ENCODE measurements at regions not wholly inside any gene's neighbourhood (a gene's known extent, or its start where the extent isn't known, plus 50 kb on each side); places are given as distances from the start of the nearest gene placed in this dataset.

DNA sequence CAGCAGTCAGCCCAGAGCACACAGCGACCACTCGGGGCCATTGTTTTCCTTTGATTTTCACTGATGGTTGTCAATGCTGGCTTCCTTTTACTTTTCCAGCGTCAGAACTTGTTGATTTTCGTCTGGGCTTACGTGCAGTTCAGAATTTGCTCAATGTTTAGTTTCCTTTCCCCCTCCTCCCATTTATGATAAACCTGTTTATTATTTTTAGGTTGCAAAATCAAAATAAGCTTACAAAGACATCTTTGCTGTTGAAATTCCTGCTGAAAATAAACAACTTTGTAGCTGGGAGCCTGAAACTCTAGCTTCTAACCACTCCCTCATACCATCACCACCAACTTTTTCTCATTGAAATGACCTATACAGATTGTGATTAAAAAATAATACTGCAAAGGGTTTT is 83.1 kb upstream of the LYZL1 start:
- Histone ChIP-seq H2AFZ (ENCODE audit: low read depth, low read length) (no peak overlapping the region), H3K4me3 (no peak overlapping the region), H3K36me3 (ENCODE audit: control insufficient read depth, insufficient read depth, low read length) (no peaks in the 10 kb centered on the region), H3K4me1 (replicated peaks in 1 of 2; ENCODE audit: control insufficient read depth in 2 of 2, insufficient read depth in 2 of 2, low read length in 2 of 2) (no peaks in the 10 kb centered on the region), H3K27ac (ENCODE audit: extremely low read depth, low read depth, low read length) (no peak overlapping the region), H3K79me2 (ENCODE audit: control insufficient read depth, insufficient read depth, low read length) (no peaks in the 10 kb centered on the region), H3K9me3 (replicated peaks; ENCODE audit: control insufficient read depth, insufficient read depth, low read depth, low read length) (no peaks in the 10 kb centered on the region), H4K20me1 (replicated peaks; ENCODE audit: control insufficient read depth, insufficient read depth, low read length) (no peaks in the 10 kb centered on the region; the same call in 1 of the 2 replicates), H3K9me1 (ENCODE audit: control insufficient read depth, insufficient read depth, low read length) (no peaks in the 10 kb centered on the region), H3K4me2 (ENCODE audit: insufficient read depth, low read length) (no peak overlapping the region), H3K9ac (ENCODE audit: insufficient read depth in 1 of 2, low read depth in 2 of 2, low read length in 2 of 2) (no peak overlapping the region), H3K27me3 (ENCODE audit: control insufficient read depth in 2 of 2, insufficient read depth in 2 of 2, low read length in 2 of 2) (peaks cover 9 to 39% of the 10 kb centered on the region in 2 experiments; a peak in 4 of 5 replicates)
- in situ Hi-C loops (cut with MboI), result no loop called here
- BruUV-seq (replicated peaks), result no TSS peak
- intact Hi-C loops (cut with micrococcal nuclease), result no loop called here
- POLR2A ChIA-PET, result interaction anchor here (1.0 kb wide), 1 partner anchor 12 kb away, joined by 3 read pairs; no protein-coding TSS in a partner anchor
- DNase-seq (ENCODE audit: extremely low read depth in 1 of 4, low spot score in 3 of 4) (no peak), ATAC-seq (no peak), FAIRE-seq (no peak)
- WGBS (ENCODE audit: insufficient coverage, low coverage, missing lambda C conversion rate), result 1% methylated on average over 5 of the region's 5 CpGs
- CTCF ChIA-PET (ENCODE audit: low intra/inter-chr PET ratio), result no interaction called here
- TF ChIP-seq HDGF (IDR thresholded peaks at IDR 0.05), result no peak
- TF ChIP-seq, protein P1, sequence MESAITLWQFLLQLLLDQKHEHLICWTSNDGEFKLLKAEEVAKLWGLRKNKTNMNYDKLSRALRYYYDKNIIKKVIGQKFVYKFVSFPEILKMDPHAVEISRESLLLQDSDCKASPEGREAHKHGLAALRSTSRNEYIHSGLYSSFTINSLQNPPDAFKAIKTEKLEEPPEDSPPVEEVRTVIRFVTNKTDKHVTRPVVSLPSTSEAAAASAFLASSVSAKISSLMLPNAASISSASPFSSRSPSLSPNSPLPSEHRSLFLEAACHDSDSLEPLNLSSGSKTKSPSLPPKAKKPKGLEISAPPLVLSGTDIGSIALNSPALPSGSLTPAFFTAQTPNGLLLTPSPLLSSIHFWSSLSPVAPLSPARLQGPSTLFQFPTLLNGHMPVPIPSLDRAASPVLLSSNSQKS (CRISPR knock-in tag; IDR thresholded peaks at IDR 0.05), result no peak
- no peak for TF ChIP-seq CCNT2 (IDR thresholded peaks at IDR 0.05; ENCODE audit: borderline replicate concordance, extremely low read depth, insufficient read length, low read depth, low read length)
- TF ChIP-seq NELFE (IDR thresholded peaks at IDR 0.05; ENCODE audit: insufficient read depth, insufficient read length), result no peak

GRCh38 chr10:29208845-29209244 is 80.0 kb upstream of the LYZL1 start:
- H3K27me3 ChIP-seq (ENCODE audit: control insufficient read depth in 2 of 2, insufficient read depth in 2 of 2, low read length in 2 of 2), result peaks cover 7 to 19% of the 10 kb centered on the region in 2 experiments; a peak in 4 of 5 replicates
- ChIA-PET CTCF (ENCODE audit: low intra/inter-chr PET ratio) (no interaction called here), POLR2A (no interaction called here)
- no peaks in the 10 kb centered on the region for H3K79me2 ChIP-seq (ENCODE audit: control insufficient read depth, insufficient read depth, low read length)
- H3K9me1 ChIP-seq (ENCODE audit: control insufficient read depth, insufficient read depth, low read length), result no peaks in the 10 kb centered on the region
- H3K9me3 ChIP-seq (replicated peaks; ENCODE audit: control insufficient read depth, insufficient read depth, low read depth, low read length), result no peaks in the 10 kb centered on the region
- in situ Hi-C loops (cut with MboI), result no loop called here
- no peak overlapping the region for H2AFZ ChIP-seq (ENCODE audit: low read depth, low read length)
- ATAC-seq (no peak), FAIRE-seq (no peak), DNase-seq (ENCODE audit: extremely low read depth in 1 of 4, low spot score in 3 of 4) (no peak)
- no peak overlapping the region for H3K9ac ChIP-seq (ENCODE audit: insufficient read depth in 1 of 2, low read depth in 2 of 2, low read length in 2 of 2)
- no peaks in the 10 kb centered on the region for H4K20me1 ChIP-seq (replicated peaks; ENCODE audit: control insufficient read depth, insufficient read depth, low read length)
- no peak overlapping the region for H3K4me3 ChIP-seq
- WGBS (ENCODE audit: insufficient coverage, low coverage, missing lambda C conversion rate), result 0% methylated on average over 2 of the region's 2 CpGs
- intact Hi-C loops (cut with micrococcal nuclease), result no loop called here
- H3K4me2 ChIP-seq (ENCODE audit: insufficient read depth, low read length), result no peak overlapping the region
- H3K36me3 ChIP-seq (ENCODE audit: control insufficient read depth, insufficient read depth, low read length), result no peaks in the 10 kb centered on the region
- no peaks in the 10 kb centered on the region for H3K4me1 ChIP-seq (replicated peaks in 1 of 2; ENCODE audit: control insufficient read depth in 2 of 2, insufficient read depth in 2 of 2, low read length in 2 of 2)
- H3K27ac ChIP-seq (ENCODE audit: extremely low read depth, low read depth, low read length), result no peak overlapping the region
- no TSS peak for BruUV-seq (replicated peaks)
- TF ChIP-seq SMAD4 (CRISPR knock-in tag; conservative IDR thresholded peaks at IDR 0.05), result no peak
- no peak for TF ChIP-seq ZNF316 (IDR thresholded peaks at IDR 0.05)
- TF ChIP-seq GATA2 (CRISPR knock-in tag; IDR thresholded peaks at IDR 0.05), result no peak
- no peak for TF ChIP-seq BCOR (IDR thresholded peaks at IDR 0.05)
- TF ChIP-seq, protein P2, sequence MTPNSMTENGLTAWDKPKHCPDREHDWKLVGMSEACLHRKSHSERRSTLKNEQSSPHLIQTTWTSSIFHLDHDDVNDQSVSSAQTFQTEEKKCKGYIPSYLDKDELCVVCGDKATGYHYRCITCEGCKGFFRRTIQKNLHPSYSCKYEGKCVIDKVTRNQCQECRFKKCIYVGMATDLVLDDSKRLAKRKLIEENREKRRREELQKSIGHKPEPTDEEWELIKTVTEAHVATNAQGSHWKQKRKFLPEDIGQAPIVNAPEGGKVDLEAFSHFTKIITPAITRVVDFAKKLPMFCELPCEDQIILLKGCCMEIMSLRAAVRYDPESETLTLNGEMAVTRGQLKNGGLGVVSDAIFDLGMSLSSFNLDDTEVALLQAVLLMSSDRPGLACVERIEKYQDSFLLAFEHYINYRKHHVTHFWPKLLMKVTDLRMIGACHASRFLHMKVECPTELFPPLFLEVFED (CRISPR knock-in tag; conservative IDR thresholded peaks at IDR 0.05), result no peak
- TF ChIP-seq POLR2G (IDR thresholded peaks at IDR 0.05; ENCODE audit: low read depth, low read length), result no peak
- TF ChIP-seq PTTG1 (tag; IDR thresholded peaks at IDR 0.05; ENCODE audit: low read depth), result no peak
- TF ChIP-seq MTA2 (IDR thresholded peaks at IDR 0.05; ENCODE audit: low read depth), result no peak
- TF ChIP-seq, protein P3, sequence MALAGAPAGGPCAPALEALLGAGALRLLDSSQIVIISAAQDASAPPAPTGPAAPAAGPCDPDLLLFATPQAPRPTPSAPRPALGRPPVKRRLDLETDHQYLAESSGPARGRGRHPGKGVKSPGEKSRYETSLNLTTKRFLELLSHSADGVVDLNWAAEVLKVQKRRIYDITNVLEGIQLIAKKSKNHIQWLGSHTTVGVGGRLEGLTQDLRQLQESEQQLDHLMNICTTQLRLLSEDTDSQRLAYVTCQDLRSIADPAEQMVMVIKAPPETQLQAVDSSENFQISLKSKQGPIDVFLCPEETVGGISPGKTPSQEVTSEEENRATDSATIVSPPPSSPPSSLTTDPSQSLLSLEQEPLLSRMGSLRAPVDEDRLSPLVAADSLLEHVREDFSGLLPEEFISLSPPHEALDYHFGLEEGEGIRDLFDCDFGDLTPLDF (CRISPR knock-in tag; IDR thresholded peaks at IDR 0.05), result no peak
- no peak for TF ChIP-seq CAMTA2 (CRISPR knock-in tag; conservative IDR thresholded peaks at IDR 0.05)
- no peak for TF ChIP-seq MAFK (IDR thresholded peaks at IDR 0.05; ENCODE audit: low read length)
